ENCODE measurements at regions not wholly inside any gene's neighbourhood (a gene's known extent, or its start where the extent isn't known, plus 50 kb on each side); places are given as distances from the start of the nearest gene placed in this dataset.
A peak's percentile ranks its signal among the peaks of the same experiment; 100 is the strongest.
"Not testable (repeated sequence)": the region's sequence is repeated elsewhere in the genome, so short reads cannot be mapped to it uniquely, and the experiment has no call there.

DNA sequence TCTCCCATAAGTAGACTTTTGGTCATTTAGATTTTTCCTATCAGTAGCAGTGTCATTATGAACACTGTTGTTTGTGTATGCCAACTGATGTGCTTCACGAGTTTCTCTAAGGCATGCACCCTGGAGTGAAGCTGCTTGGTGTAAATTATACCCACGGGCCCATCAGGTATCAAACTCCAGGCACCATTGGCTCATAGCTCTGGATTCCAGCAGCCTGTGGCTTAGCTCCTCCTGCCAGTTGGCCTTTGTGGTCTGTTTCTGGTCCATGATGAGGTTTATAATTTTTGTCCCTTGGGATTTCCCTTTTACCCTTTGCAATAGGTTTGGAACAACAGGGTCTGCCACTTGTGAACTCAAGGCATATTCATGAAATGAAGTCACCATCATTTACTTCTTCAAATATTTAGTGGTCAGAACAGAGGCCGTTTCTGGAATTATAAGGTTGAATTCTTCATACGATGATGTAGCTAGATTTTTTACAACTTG lies 350.5 kb downstream of the PRL start:
- dilution Hi-C loops (cut with HindIII; ENCODE audit: low sequenced_read_pairs, unreplicated experiment), result no loop called here
- in situ Hi-C loops (cut with MboI; ENCODE audit: low sequenced_read_pairs), result loop anchor here (25.0 kb wide), 1 partner anchor 1491 kb away; no protein-coding TSS in a partner anchor
- H4K5ac ChIP-seq (ENCODE audit: low read depth, low read length), result no peak overlapping the region
- no peaks in the 10 kb centered on the region for H3K9me3 ChIP-seq (ENCODE audit: control insufficient read depth, insufficient read depth, low read length)
- H4K8ac ChIP-seq (ENCODE audit: low read depth in 2 of 2, low read length in 2 of 2), result no peak overlapping the region
- 0 out of 2 replicates have a peak overlapping the region, but pooled peaks have one; percentile 4 for H3K14ac ChIP-seq (replicated peaks; ENCODE audit: low read depth, low read length)
- H2AFZ ChIP-seq (replicated peaks; ENCODE audit: low read length, poor library complexity), result no peak overlapping the region
- CTCF ChIA-PET, result interaction anchor here (0.7 kb wide), 2 partner anchors 28 to 183 kb away, joined by 3 read pairs; no protein-coding TSS in a partner anchor
- peak overlapping the region; percentile 24; the same call in 1 of the 3 replicates for H2BK15ac ChIP-seq (ENCODE audit: low read depth, low read length)
- H2AK9ac ChIP-seq (replicated peaks; ENCODE audit: low read depth, low read length, poor library complexity), result no peak overlapping the region
- peak overlapping the region; percentile 15; the same call in 1 of the 2 replicates for H3K56ac ChIP-seq (ENCODE audit: extremely low read depth, insufficient read depth, low read length)
- H3K4me1 ChIP-seq (ENCODE audit: control insufficient read depth, insufficient read depth, low read length), result peaks cover 19% of the 10 kb centered on the region
- H2BK5ac ChIP-seq (ENCODE audit: low read depth, low read length, poor library complexity, severe bottlenecking), result peak overlapping the region; percentile 19
- no peak overlapping the region for H3K4me3 ChIP-seq (ENCODE audit: insufficient read depth, low read depth, low read length)
- no peaks in the 10 kb centered on the region for H4K20me1 ChIP-seq (ENCODE audit: insufficient read depth, low read length)
- no peak overlapping the region for H3K18ac ChIP-seq (ENCODE audit: low read depth, low read length)
- 0 out of 2 replicates have a peak overlapping the region, but pooled peaks have one; percentile 20 for H2BK20ac ChIP-seq (ENCODE audit: low read depth, low read length)
- no peaks in the 10 kb centered on the region for H3K79me1 ChIP-seq (ENCODE audit: low read depth in 1 of 2, low read length in 2 of 2)
- 20% methylated on average over 1 of the region's 4 CpGs; no CpG with 5 or more reads in 1 of the 2 experiments for WGBS, 2 experiments (ENCODE audit: extremely low coverage in 2 of 2, insufficient read length in 1 of 2)
- H3K27me3 ChIP-seq (ENCODE audit: control insufficient read depth, insufficient read depth, low read length), result no peaks in the 10 kb centered on the region
- no peak overlapping the region for H3K9ac ChIP-seq (ENCODE audit: low read depth, low read length)
- TF ChIP-seq SMC3 (IDR thresholded peaks at IDR 0.05; ENCODE audit: low read depth, low read length) (no peak), BHLHE40 (IDR thresholded peaks at IDR 0.05; ENCODE audit: low read depth, low read length) (peak; percentile 61; the same call in 1 of the 2 replicates), FOS (IDR thresholded peaks at IDR 0.05; ENCODE audit: low read depth, low read length) (0 out of 2 replicates have a peak, but pooled peaks have one; percentile 1), POLR2A (IDR thresholded peaks at IDR 0.05; ENCODE audit: low read depth, low read length) (peak; percentile 87)
- no TSS peak for BruUV-seq (replicated peaks)
- intact Hi-C loops (cut with micrococcal nuclease), result loop anchor here (2.0 to 10.0 kb wide), 4 partner anchors 200 to 1498 kb away; no protein-coding TSS in a partner anchor
- peak overlapping the region; percentile 48; the same call in 1 of the 2 replicates for H3K4me2 ChIP-seq (ENCODE audit: low read depth, low read length)
- POLR2A ChIA-PET (ENCODE audit: unreplicated experiment), result interaction anchor here (0.5 kb wide), 2 partner anchors 305 to 1395 kb away, joined by 3 to 5 read pairs; no protein-coding TSS in a partner anchor
- H3K36me3 ChIP-seq (ENCODE audit: control insufficient read depth, insufficient read depth, low read length), result no peaks in the 10 kb centered on the region
- H3K4ac ChIP-seq (ENCODE audit: low read depth, low read length), result peak overlapping the region; percentile 8
- H3K23ac ChIP-seq (ENCODE audit: low read depth, low read length), result no peak overlapping the region
- DNase-seq (peak; percentile 98), ATAC-seq (ENCODE audit: low read depth) (peak; percentile 84)
- peak overlapping the region; percentile 65; the same call in 1 of the 2 replicates for H2AK5ac ChIP-seq (ENCODE audit: low read depth, low read length)
- peak overlapping the region; percentile 8; the same call in 1 of the 2 replicates for H2BK120ac ChIP-seq (ENCODE audit: low read depth, low read length)
- H3K27ac ChIP-seq (ENCODE audit: insufficient read depth, low read length), result peak overlapping the region; percentile 70
- H4K91ac ChIP-seq (ENCODE audit: insufficient read depth, low read depth, low read length), result 0 out of 2 replicates have a peak overlapping the region, but pooled peaks have one; percentile 7
- peaks cover 9% of the 10 kb centered on the region; the same call in 1 of the 2 replicates for H3K9me1 ChIP-seq (ENCODE audit: insufficient read depth, low read length)

GRCh38 chr6:21947227-21947626 lies 349.6 kb downstream of the PRL start:
- in situ Hi-C loops (cut with MboI; ENCODE audit: low sequenced_read_pairs) (loop anchor here (25.0 kb wide), 1 partner anchor 1490 kb away; no protein-coding TSS in a partner anchor), intact Hi-C loops (cut with micrococcal nuclease) (loop anchor here (2.0 to 10.0 kb wide), 4 partner anchors 200 to 1498 kb away; no protein-coding TSS in a partner anchor)
- Histone ChIP-seq H2BK20ac (ENCODE audit: low read depth, low read length) (peak overlapping the region; percentile 82; the same call in 1 of the 2 replicates), H3K4me1 (ENCODE audit: control insufficient read depth, insufficient read depth, low read length) (peaks cover 19% of the 10 kb centered on the region), H3K9me1 (ENCODE audit: insufficient read depth, low read length) (peaks cover 14% of the 10 kb centered on the region), H3K27ac (ENCODE audit: insufficient read depth, low read length) (peak overlapping the region; percentile 32; the same call in 1 of the 2 replicates), H3K4ac (ENCODE audit: low read depth, low read length) (peak overlapping the region; percentile 88), H4K8ac (ENCODE audit: low read depth in 2 of 2, low read length in 2 of 2) (peak overlapping the region; percentile 49; a peak in 3 of 4 replicates), H3K18ac (ENCODE audit: low read depth, low read length) (peak overlapping the region; percentile 59), H2BK5ac (ENCODE audit: low read depth, low read length, poor library complexity, severe bottlenecking) (peak overlapping the region; percentile 35), H4K5ac (ENCODE audit: low read depth, low read length) (peak overlapping the region; percentile 69), H4K91ac (ENCODE audit: insufficient read depth, low read depth, low read length) (peak overlapping the region; percentile 67), H2AK5ac (ENCODE audit: low read depth, low read length) (peak overlapping the region; percentile 64), H3K14ac (replicated peaks; ENCODE audit: low read depth, low read length) (peak overlapping the region; percentile 35; the same call in 1 of the 2 replicates), H2BK15ac (ENCODE audit: low read depth, low read length) (peak overlapping the region; percentile 61; the same call in 2 of the 3 replicates), H2BK120ac (ENCODE audit: low read depth, low read length) (peak overlapping the region; percentile 88)
- dilution Hi-C loops (cut with HindIII; ENCODE audit: low sequenced_read_pairs, unreplicated experiment); H3K79me1 ChIP-seq (ENCODE audit: low read depth in 1 of 2, low read length in 2 of 2); H3K27me3 ChIP-seq (ENCODE audit: control insufficient read depth, insufficient read depth, low read length); H4K20me1 ChIP-seq (ENCODE audit: insufficient read depth, low read length); H3K23ac ChIP-seq (ENCODE audit: low read depth, low read length); POLR2A ChIA-PET (ENCODE audit: unreplicated experiment); BruUV-seq (replicated peaks); H2AK9ac ChIP-seq (replicated peaks; ENCODE audit: low read depth, low read length, poor library complexity); H2AFZ ChIP-seq (replicated peaks; ENCODE audit: low read length, poor library complexity); H3K4me3 ChIP-seq (ENCODE audit: insufficient read depth, low read depth, low read length); H3K36me3 ChIP-seq (ENCODE audit: control insufficient read depth, insufficient read depth, low read length); H3K9me3 ChIP-seq (ENCODE audit: control insufficient read depth, insufficient read depth, low read length); H3K56ac ChIP-seq (ENCODE audit: extremely low read depth, insufficient read depth, low read length); ATAC-seq (ENCODE audit: low read depth); H3K4me2 ChIP-seq (ENCODE audit: low read depth, low read length); DNase-seq; H3K9ac ChIP-seq (ENCODE audit: low read depth, low read length): not testable (repeated sequence)
- CTCF ChIA-PET, result interaction anchor here (0.5 kb wide), 1 partner anchor 484 kb away, joined by 4 read pairs; no protein-coding TSS in a partner anchor
- WGBS, 2 experiments (ENCODE audit: extremely low coverage in 2 of 2, insufficient read length in 1 of 2), result 100% methylated on average over 2 of the region's 3 CpGs; no CpG with 5 or more reads in 1 of the 2 experiments
